Tibial nerve (tissue), 4 donors: ENCODE measurements at regions not wholly inside any gene's neighbourhood (a gene's known extent, or its start where the extent isn't known, plus 50 kb on each side); places are given as distances from the start of the nearest gene placed in this dataset.

Source experiments
- DNase-seq, 2 donors: peaks; one replicate each; pipeline ENCODE4 v3.0.0-alpha.2; 2019; ENCODE audit warnings: low spot score in 2 of 2
- H3K27ac ChIP-seq, 4 donors: fragments of 200-600 bp; sonication (generic) in 3 of 4; one replicate each; pipeline ENCODE4 v1.5.1; 2017 to 2019; ENCODE audit warnings: mild to moderate bottlenecking in 1 of 4
- H3K27me3 ChIP-seq, 2 donors: fragments of 200-600 bp; sonication (generic) in 1 of 2; one replicate each; pipeline versions ENCODE4 v1.5.1 to v1.6.0; 2017 to 2019
- H3K36me3 ChIP-seq, 3 donors: fragments of 200-600 bp; sonication (generic); one replicate each; pipeline ENCODE4 v1.5.1; 2018 to 2019
- H3K4me1 ChIP-seq, 4 donors: fragments of 200-600 bp; sonication (generic) in 3 of 4; one replicate each; pipeline ENCODE4 v1.5.1; 2017 to 2019
- H3K4me3 ChIP-seq, 4 donors: fragments of 200-600 bp; sonication (generic) in 3 of 4; one replicate each; pipeline ENCODE4 v1.5.1; 2017 to 2019; ENCODE audit warnings: mild to moderate bottlenecking in 1 of 4, moderate library complexity in 1 of 4
- H3K9me3 ChIP-seq, 4 donors: fragments of 200-600 bp; sonication (generic) in 3 of 4; one replicate each; pipeline ENCODE4 v1.5.1; 2017 to 2019
- EP300 ChIP-seq, 2 donors: sonication (generic); formaldehyde crosslinking; IDR thresholded peaks; one replicate each; pipeline ENCODE4 v1.6.1; 2017; ENCODE audit warnings: antibody characterized with exemption in 2 of 2, mild to moderate bottlenecking in 1 of 2
- POLR2A ChIP-seq, 2 donors: fragments of 450-650 bp; IDR thresholded peaks; one replicate each; pipeline ENCODE4 v1.6.1; 2017; ENCODE audit warnings: antibody characterized with exemption in 2 of 2, mild to moderate bottlenecking in 2 of 2, moderate library complexity in 2 of 2
- WGBS, 2 donors: methylation state at CpG; one replicate each; pipeline ENCODE4 v1.1.5; 2018; 5-methylcytosine and 5-hydroxymethylcytosine counted together
- TF ChIP-seq, protein P1 (sequence below), 5 experiments: fragments of 200-600 bp in 3 of 5; fragments of 450-650 bp in 2 of 5; sonication (generic) in 3 of 5; IDR thresholded peaks; one replicate each; pipeline ENCODE4 v1.5.1; 2016 to 2019; ENCODE audit warnings: antibody characterized with exemption in 5 of 5, mild to moderate bottlenecking in 3 of 5, moderate library complexity in 2 of 5

GRCh38 chr12:102690253-102690652, 209.9 kb upstream of the IGF1 start:
- WGBS, 2 donors, result 19 to 40% methylated on average over 2 of the region's 2 CpGs

GRCh38 chr12:102689701-102690100, 209.3 kb upstream of the IGF1 start:
- no peak overlapping the region for H3K27ac ChIP-seq
- H3K36me3 ChIP-seq, result no peaks in the 10 kb centered on the region
- H3K4me1 ChIP-seq, result peaks cover 0 to 10% (median 0%) of the 10 kb centered on the region in 4 donors
- no peaks in the 10 kb centered on the region for H3K27me3 ChIP-seq
- TF ChIP-seq POLR2A (IDR thresholded peaks at IDR 0.05), result no peak
- TF ChIP-seq EP300 (IDR thresholded peaks at IDR 0.05), result no peak
- TF ChIP-seq, protein P1, sequence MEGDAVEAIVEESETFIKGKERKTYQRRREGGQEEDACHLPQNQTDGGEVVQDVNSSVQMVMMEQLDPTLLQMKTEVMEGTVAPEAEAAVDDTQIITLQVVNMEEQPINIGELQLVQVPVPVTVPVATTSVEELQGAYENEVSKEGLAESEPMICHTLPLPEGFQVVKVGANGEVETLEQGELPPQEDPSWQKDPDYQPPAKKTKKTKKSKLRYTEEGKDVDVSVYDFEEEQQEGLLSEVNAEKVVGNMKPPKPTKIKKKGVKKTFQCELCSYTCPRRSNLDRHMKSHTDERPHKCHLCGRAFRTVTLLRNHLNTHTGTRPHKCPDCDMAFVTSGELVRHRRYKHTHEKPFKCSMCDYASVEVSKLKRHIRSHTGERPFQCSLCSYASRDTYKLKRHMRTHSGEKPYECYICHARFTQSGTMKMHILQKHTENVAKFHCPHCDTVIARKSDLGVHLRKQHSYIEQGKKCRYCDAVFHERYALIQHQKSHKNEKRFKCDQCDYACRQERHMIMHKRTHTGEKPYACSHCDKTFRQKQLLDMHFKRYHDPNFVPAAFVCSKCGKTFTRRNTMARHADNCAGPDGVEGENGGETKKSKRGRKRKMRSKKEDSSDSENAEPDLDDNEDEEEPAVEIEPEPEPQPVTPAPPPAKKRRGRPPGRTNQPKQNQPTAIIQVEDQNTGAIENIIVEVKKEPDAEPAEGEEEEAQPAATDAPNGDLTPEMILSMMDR (IDR thresholded peaks at IDR 0.05), result no peak
- no peak for DNase-seq
- no peak overlapping the region for H3K4me3 ChIP-seq
- 62 to 66% methylated on average over 3 of the region's 3 CpGs for WGBS, 2 donors
- H3K9me3 ChIP-seq, result peaks cover 0 to 5% (median 0%) of the 10 kb centered on the region in 4 donors

More at GRCh38 chr12:102690253-102690652, 209.9 kb upstream of the IGF1 start:
- TF ChIP-seq POLR2A (IDR thresholded peaks at IDR 0.05) (no peak), EP300 (IDR thresholded peaks at IDR 0.05) (no peak)
- TF ChIP-seq, protein P1 (IDR thresholded peaks at IDR 0.05), result no peak
- no peak for DNase-seq
- peaks cover 0 to 7% (median 0%) of the 10 kb centered on the region in 4 donors for H3K9me3 ChIP-seq
- no peaks in the 10 kb centered on the region for H3K36me3 ChIP-seq
- H3K27ac ChIP-seq, result no peak overlapping the region
- H3K4me3 ChIP-seq, result no peak overlapping the region
- no peaks in the 10 kb centered on the region for H3K27me3 ChIP-seq
- peaks cover 0 to 10% (median 0%) of the 10 kb centered on the region in 4 donors for H3K4me1 ChIP-seq

GRCh38 chr12:102687523-102687922, 207.2 kb upstream of the IGF1 start:
- H3K36me3 ChIP-seq, result no peaks in the 10 kb centered on the region
- peaks cover 0 to 13% (median 0%) of the 10 kb centered on the region in 4 donors for H3K4me1 ChIP-seq
- H3K9me3 ChIP-seq, result no peaks in the 10 kb centered on the region
- peak; percentile 17 to 28 for DNase-seq
- TF ChIP-seq EP300 (IDR thresholded peaks at IDR 0.05) (no peak), POLR2A (IDR thresholded peaks at IDR 0.05) (no peak)
- TF ChIP-seq, protein P1 (IDR thresholded peaks at IDR 0.05), result no peak
- peak overlapping the region in 1 of 4 donors; percentile 55 for H3K27ac ChIP-seq
- no peak overlapping the region for H3K4me3 ChIP-seq
- 44 to 67% methylated on average over 1 of the region's 1 CpG for WGBS, 2 donors
- H3K27me3 ChIP-seq, result no peaks in the 10 kb centered on the region

- Histone ChIP-seq H3K4me1 (peaks cover 0 to 19% (median 0%) of the 10 kb centered on the region in 4 donors), H3K27ac (peak overlapping the region in 1 of 4 donors; percentile 55), H3K9me3 (no peaks in the 10 kb centered on the region), H3K36me3 (no peaks in the 10 kb centered on the region), H3K4me3 (no peak overlapping the region), H3K27me3 (no peaks in the 10 kb centered on the region)
- no peak for DNase-seq
- TF ChIP-seq, protein P1 (IDR thresholded peaks at IDR 0.05), result peak in 1 of 5 experiments; percentile 13
- TF ChIP-seq POLR2A (IDR thresholded peaks at IDR 0.05) (no peak), EP300 (IDR thresholded peaks at IDR 0.05) (peak in 1 of 2 donors; percentile 31)
- 69 to 70% methylated on average over 4 of the region's 4 CpGs for WGBS, 2 donors
Measured at GRCh38 chr12:102685841-102686240, 205.5 kb upstream of the IGF1 start.

- DNase-seq, result no peak
- Histone ChIP-seq H3K9me3 (no peaks in the 10 kb centered on the region), H3K36me3 (no peaks in the 10 kb centered on the region), H3K27ac (no peak overlapping the region), H3K27me3 (no peaks in the 10 kb centered on the region), H3K4me3 (no peak overlapping the region), H3K4me1 (peaks cover 0 to 16% (median 0%) of the 10 kb centered on the region in 4 donors)
- TF ChIP-seq, protein P1 (IDR thresholded peaks at IDR 0.05), result no peak
- no peak for TF ChIP-seq EP300 (IDR thresholded peaks at IDR 0.05)
- TF ChIP-seq POLR2A (IDR thresholded peaks at IDR 0.05), result no peak
- 100% methylated on average over 2 of the region's 2 CpGs for WGBS, 2 donors
Measured at GRCh38 chr12:102685172-102685571, 204.8 kb upstream of the IGF1 start.
